HUES6 (cell line): ENCODE measurements at regions not wholly inside any gene's neighbourhood (a gene's known extent, or its start where the extent isn't known, plus 50 kb on each side); places are given as distances from the start of the nearest gene placed in this dataset.

Experiments used
- H3K27ac ChIP-seq: 2 replicates; pipeline ENCODE4 v1.7.0; 2013; ENCODE audit warnings: low read depth, mild to moderate bottlenecking, low read length, inconsistent platforms
- H3K27me3 ChIP-seq: 2 replicates; pipeline ENCODE4 v1.6.1; 2013; ENCODE audit warnings: low read length; ENCODE audit not compliant: control insufficient read depth, insufficient read depth
- H3K36me3 ChIP-seq: 2 replicates; pipeline ENCODE4 v1.6.1; 2013; ENCODE audit warnings: low read length; ENCODE audit not compliant: control insufficient read depth, insufficient read depth
- H3K4me1 ChIP-seq: 2 replicates; pipeline ENCODE4 v1.6.1; 2013; ENCODE audit warnings: low read length; ENCODE audit not compliant: control insufficient read depth, insufficient read depth
- H3K4me3 ChIP-seq: 2 replicates; pipeline ENCODE4 v1.5.1; 2013; ENCODE audit warnings: low read depth, low read length
- H3K9ac ChIP-seq: one replicate; pipeline ENCODE4 v1.6.1; 2013; ENCODE audit warnings: mild to moderate bottlenecking, low read length
- H3K9me3 ChIP-seq: 2 replicates; pipeline ENCODE4 v1.6.1; 2013; ENCODE audit warnings: low read depth, low read length; ENCODE audit not compliant: control insufficient read depth, insufficient read depth

GRCh38 chr14:54314365-54315104 is 82.3 kb upstream of the CDKN3 start:
- Histone ChIP-seq H3K36me3 (no peaks in the 10 kb centered on the region), H3K27ac (no peak overlapping the region), H3K27me3 (no peaks in the 10 kb centered on the region), H3K4me1 (peaks cover 4% of the 10 kb centered on the region; the same call in 1 of the 2 replicates), H3K4me3 (no peak overlapping the region), H3K9me3 (no peaks in the 10 kb centered on the region), H3K9ac (no peak overlapping the region)

GRCh38 chr14:54316652-54317051 is 80.2 kb upstream of the CDKN3 start:
- H3K9me3 ChIP-seq = no peaks in the 10 kb centered on the region
- H3K27ac ChIP-seq = no peak overlapping the region
- H3K4me1 ChIP-seq = peaks cover 4% of the 10 kb centered on the region; the same call in 1 of the 2 replicates
- H3K27me3 ChIP-seq = no peaks in the 10 kb centered on the region
- H3K9ac ChIP-seq = no peak overlapping the region
- no peaks in the 10 kb centered on the region for H3K36me3 ChIP-seq
- no peak overlapping the region for H3K4me3 ChIP-seq

- H3K9me3 ChIP-seq = no peaks in the 10 kb centered on the region
- no peak overlapping the region for H3K27ac ChIP-seq
- H3K4me1 ChIP-seq = peaks cover 2% of the 10 kb centered on the region; the same call in 1 of the 2 replicates
- H3K4me3 ChIP-seq = no peak overlapping the region
- H3K36me3 ChIP-seq = no peaks in the 10 kb centered on the region
- H3K27me3 ChIP-seq = no peaks in the 10 kb centered on the region
- no peak overlapping the region for H3K9ac ChIP-seq
These were observed 79.4 kb upstream of the CDKN3 start for GRCh38 chr14:54317391-54317790.

GRCh38 chr14:54322246-54322645 is 74.6 kb upstream of the CDKN3 start:
- Histone ChIP-seq H3K27ac (no peak overlapping the region), H3K4me1 (no peaks in the 10 kb centered on the region), H3K9me3 (no peaks in the 10 kb centered on the region), H3K4me3 (no peak overlapping the region), H3K36me3 (no peaks in the 10 kb centered on the region), H3K27me3 (no peaks in the 10 kb centered on the region), H3K9ac (no peak overlapping the region)

GRCh38 chr14:54322701-54323337 is 74.0 kb upstream of the CDKN3 start:
- no peak overlapping the region for H3K4me3 ChIP-seq
- no peak overlapping the region for H3K27ac ChIP-seq
- H3K9ac ChIP-seq = no peak overlapping the region
- H3K36me3 ChIP-seq = no peaks in the 10 kb centered on the region
- H3K9me3 ChIP-seq = no peaks in the 10 kb centered on the region
- no peaks in the 10 kb centered on the region for H3K27me3 ChIP-seq
- H3K4me1 ChIP-seq = no peaks in the 10 kb centered on the region

- Histone ChIP-seq H3K36me3 (no peaks in the 10 kb centered on the region), H3K9me3 (no peaks in the 10 kb centered on the region), H3K4me3 (no peak overlapping the region), H3K9ac (no peak overlapping the region), H3K27ac (no peak overlapping the region), H3K4me1 (peaks cover 10% of the 10 kb centered on the region; the same call in 1 of the 2 replicates), H3K27me3 (no peaks in the 10 kb centered on the region)
These were observed 71.0 kb upstream of the CDKN3 start for GRCh38 chr14:54325766-54326165.

- Histone ChIP-seq H3K9ac (peak overlapping the region; percentile 36), H3K9me3 (no peaks in the 10 kb centered on the region), H3K4me1 (peaks cover 11% of the 10 kb centered on the region; the same call in 1 of the 2 replicates), H3K27ac (no peak overlapping the region), H3K27me3 (no peaks in the 10 kb centered on the region), H3K4me3 (no peak overlapping the region), H3K36me3 (no peaks in the 10 kb centered on the region)
These were observed 67.6 kb upstream of the CDKN3 start for GRCh38 chr14:54329082-54329695.

- H3K9me3 ChIP-seq = no peaks in the 10 kb centered on the region
- H3K27ac ChIP-seq = peak overlapping the region; percentile 18; the same call in 1 of the 2 replicates
- peaks cover 11% of the 10 kb centered on the region; the same call in 1 of the 2 replicates for H3K4me1 ChIP-seq
- no peaks in the 10 kb centered on the region for H3K36me3 ChIP-seq
- H3K9ac ChIP-seq = peak overlapping the region; percentile 42
- no peak overlapping the region for H3K4me3 ChIP-seq
- H3K27me3 ChIP-seq = no peaks in the 10 kb centered on the region
These were observed 65.9 kb upstream of the CDKN3 start for GRCh38 chr14:54330876-54331275.

GRCh38 chr14:54331516-54331915 is 65.3 kb upstream of the CDKN3 start:
- Histone ChIP-seq H3K27me3 (no peaks in the 10 kb centered on the region), H3K36me3 (no peaks in the 10 kb centered on the region), H3K9ac (no peak overlapping the region), H3K4me3 (no peak overlapping the region), H3K9me3 (no peaks in the 10 kb centered on the region), H3K27ac (no peak overlapping the region), H3K4me1 (peaks cover 11% of the 10 kb centered on the region; the same call in 1 of the 2 replicates)

GRCh38 chr14:54332490-54332889 is 64.3 kb upstream of the CDKN3 start:
- Histone ChIP-seq H3K4me3 (no peak overlapping the region), H3K27me3 (no peaks in the 10 kb centered on the region), H3K9ac (no peak overlapping the region), H3K4me1 (peaks cover 11% of the 10 kb centered on the region; the same call in 1 of the 2 replicates), H3K9me3 (no peaks in the 10 kb centered on the region), H3K36me3 (no peaks in the 10 kb centered on the region), H3K27ac (no peak overlapping the region)

GRCh38 chr14:54333511-54333910 is 63.3 kb upstream of the CDKN3 start:
- no peak overlapping the region for H3K27ac ChIP-seq
- H3K9me3 ChIP-seq = no peaks in the 10 kb centered on the region
- H3K4me3 ChIP-seq = no peak overlapping the region
- H3K36me3 ChIP-seq = no peaks in the 10 kb centered on the region
- no peaks in the 10 kb centered on the region for H3K27me3 ChIP-seq
- H3K9ac ChIP-seq = no peak overlapping the region
- peaks cover 14% of the 10 kb centered on the region; the same call in 1 of the 2 replicates for H3K4me1 ChIP-seq
